ENCODE measurements at regions not wholly inside any gene's neighbourhood (a gene's known extent, or its start where the extent isn't known, plus 50 kb on each side); places are given as distances from the start of the nearest gene placed in this dataset.

- Mint-ChIP-seq H3K36me3 (no peaks in the 10 kb centered on the region), H3K4me3 (no peak overlapping the region), H3K4me1 (peaks cover 5 to 17% of the 10 kb centered on the region in 2 donors), H3K27me3 (ENCODE audit: low read depth in 2 of 2) (peaks cover 0 to 22% of the 10 kb centered on the region in 2 donors), H3K27ac (no peak overlapping the region), H3K9me3 (no peaks in the 10 kb centered on the region)
- Histone ChIP-seq H3K36me3 (ENCODE audit: control insufficient read depth, insufficient read depth, low read length) (no peaks in the 10 kb centered on the region), H3K4me3 (ENCODE audit: low read length) (no peak overlapping the region), H3K27me3 (ENCODE audit: control insufficient read depth, insufficient read depth, low read length) (no peaks in the 10 kb centered on the region), H3K4me1 (ENCODE audit: control insufficient read depth, insufficient read depth, low read length) (peaks cover 5% of the 10 kb centered on the region), H3K9me3 (ENCODE audit: control insufficient read depth, insufficient read depth, low read length) (no peaks in the 10 kb centered on the region), H3K27ac (ENCODE audit: low read length) (no peak overlapping the region)
- intact Hi-C loops (cut with micrococcal nuclease): no loop called here
- ATAC-seq (no peak), DNase-seq (no peak)
- TF ChIP-seq CTCF (IDR thresholded peaks at IDR 0.05): no peak
- 71% methylated on average over 22 of the region's 22 CpGs for WGBS (ENCODE audit: insufficient coverage)
Measured at GRCh38 chr9:90975781-90976538, 174.3 kb downstream of the SYK start.

- no peak overlapping the region for H3K4me3 Mint-ChIP-seq
- peaks cover 5 to 17% of the 10 kb centered on the region in 2 donors for H3K4me1 Mint-ChIP-seq
- Histone ChIP-seq H3K4me1 (ENCODE audit: control insufficient read depth, insufficient read depth, low read length) (peaks cover 5% of the 10 kb centered on the region), H3K27me3 (ENCODE audit: control insufficient read depth, insufficient read depth, low read length) (no peaks in the 10 kb centered on the region), H3K9me3 (ENCODE audit: control insufficient read depth, insufficient read depth, low read length) (no peaks in the 10 kb centered on the region), H3K36me3 (ENCODE audit: control insufficient read depth, insufficient read depth, low read length) (no peaks in the 10 kb centered on the region), H3K4me3 (ENCODE audit: low read length) (no peak overlapping the region), H3K27ac (ENCODE audit: low read length) (no peak overlapping the region)
- no peak overlapping the region for H3K27ac Mint-ChIP-seq
- H3K36me3 Mint-ChIP-seq: no peaks in the 10 kb centered on the region
- DNase-seq (no peak), ATAC-seq (no peak)
- 86% methylated on average over 5 of the region's 7 CpGs for WGBS (ENCODE audit: insufficient coverage)
- H3K9me3 Mint-ChIP-seq: no peaks in the 10 kb centered on the region
- peaks cover 0 to 17% of the 10 kb centered on the region in 2 donors for H3K27me3 Mint-ChIP-seq (ENCODE audit: low read depth in 2 of 2)
- intact Hi-C loops (cut with micrococcal nuclease): no loop called here
- no peak for TF ChIP-seq CTCF (IDR thresholded peaks at IDR 0.05)
Measured at GRCh38 chr9:90979138-90979551, 177.5 kb downstream of the SYK start.

GRCh38 chr9:90979639-90980038 lies 178.0 kb downstream of the SYK start:
- Mint-ChIP-seq H3K27ac (no peak overlapping the region), H3K4me3 (no peak overlapping the region), H3K36me3 (no peaks in the 10 kb centered on the region), H3K4me1 (peaks cover 5 to 14% of the 10 kb centered on the region in 2 donors), H3K9me3 (no peaks in the 10 kb centered on the region), H3K27me3 (ENCODE audit: low read depth in 2 of 2) (peaks cover 0 to 17% of the 10 kb centered on the region in 2 donors)
- Histone ChIP-seq H3K9me3 (ENCODE audit: control insufficient read depth, insufficient read depth, low read length) (no peaks in the 10 kb centered on the region), H3K4me3 (ENCODE audit: low read length) (no peak overlapping the region), H3K4me1 (ENCODE audit: control insufficient read depth, insufficient read depth, low read length) (peaks cover 5% of the 10 kb centered on the region), H3K27me3 (ENCODE audit: control insufficient read depth, insufficient read depth, low read length) (no peaks in the 10 kb centered on the region), H3K36me3 (ENCODE audit: control insufficient read depth, insufficient read depth, low read length) (no peaks in the 10 kb centered on the region), H3K27ac (ENCODE audit: low read length) (no peak overlapping the region)
- intact Hi-C loops (cut with micrococcal nuclease): no loop called here
- 64% methylated on average over 3 of the region's 4 CpGs for WGBS (ENCODE audit: insufficient coverage)
- no peak for TF ChIP-seq CTCF (IDR thresholded peaks at IDR 0.05)
- ATAC-seq: no peak
- DNase-seq: no peak

GRCh38 chr9:90981726-90982125 lies 180.1 kb downstream of the SYK start:
- Histone ChIP-seq H3K27me3 (ENCODE audit: control insufficient read depth, insufficient read depth, low read length) (no peaks in the 10 kb centered on the region), H3K9me3 (ENCODE audit: control insufficient read depth, insufficient read depth, low read length) (no peaks in the 10 kb centered on the region), H3K4me3 (ENCODE audit: low read length) (no peak overlapping the region), H3K27ac (ENCODE audit: low read length) (no peak overlapping the region), H3K36me3 (ENCODE audit: control insufficient read depth, insufficient read depth, low read length) (no peaks in the 10 kb centered on the region), H3K4me1 (ENCODE audit: control insufficient read depth, insufficient read depth, low read length) (peaks cover 5% of the 10 kb centered on the region)
- intact Hi-C loops (cut with micrococcal nuclease): no loop called here
- Mint-ChIP-seq H3K36me3 (no peaks in the 10 kb centered on the region), H3K4me1 (peaks cover 5 to 12% of the 10 kb centered on the region in 2 donors), H3K27ac (no peak overlapping the region), H3K9me3 (no peaks in the 10 kb centered on the region), H3K27me3 (ENCODE audit: low read depth in 2 of 2) (peaks cover 0 to 19% of the 10 kb centered on the region in 2 donors), H3K4me3 (no peak overlapping the region)
- DNase-seq: no peak
- TF ChIP-seq CTCF (IDR thresholded peaks at IDR 0.05): no peak
- whole genome bisulfite sequencing (ENCODE audit: insufficient coverage): 82% methylated on average over 2 of the region's 3 CpGs
- ATAC-seq: no peak
